Parathyroid adenoma (tissue), 2 donors: ENCODE measurements at regions not wholly inside any gene's neighbourhood (a gene's known extent, or its start where the extent isn't known, plus 50 kb on each side); places are given as distances from the start of the nearest gene placed in this dataset.

Experiments
- H2AFZ ChIP-seq: fragments of 300-600 bp; sonication (generic); one replicate; pipeline ENCODE4 v1.7.0; 2017; ENCODE audit warnings: antibody characterized with exemption, mild to moderate bottlenecking
- H3K27ac ChIP-seq: fragments of 300-600 bp; sonication (generic); one replicate; pipeline ENCODE4 v1.7.0; 2017
- H3K27me3 ChIP-seq: fragments of 300-600 bp; sonication (generic); one replicate; pipeline ENCODE4 v1.7.0; 2017; ENCODE audit warnings: low read length; ENCODE audit not compliant: control insufficient read depth, insufficient read depth
- H3K36me3 ChIP-seq: fragments of 300-600 bp; sonication (generic); one replicate; pipeline ENCODE4 v1.7.0; 2017; ENCODE audit warnings: low read length; ENCODE audit not compliant: control insufficient read depth, insufficient read depth
- H3K4me1 ChIP-seq: fragments of 300-600 bp; sonication (generic); one replicate; pipeline ENCODE4 v1.7.0; 2017; ENCODE audit warnings: control low read depth
- H3K4me2 ChIP-seq: fragments of 300-600 bp; sonication (generic); one replicate; pipeline ENCODE4 v1.7.0; 2017; ENCODE audit warnings: low read length
- H3K4me3 ChIP-seq: fragments of 300-600 bp; sonication (generic); one replicate; pipeline ENCODE4 v1.7.0; 2017; ENCODE audit warnings: low read depth, low read length
- H3K79me2 ChIP-seq: fragments of 300-600 bp; sonication (generic); one replicate; pipeline ENCODE4 v1.7.0; 2017; ENCODE audit warnings: control low read depth
- H3K9ac ChIP-seq: fragments of 300-600 bp; sonication (generic); one replicate; pipeline ENCODE4 v1.7.0; 2017; ENCODE audit warnings: mild to moderate bottlenecking
- H3K9me3 ChIP-seq: fragments of 300-600 bp; sonication (generic); one replicate; pipeline ENCODE4 v1.7.0; 2017; ENCODE audit warnings: low read length; ENCODE audit not compliant: control insufficient read depth
- TF ChIP-seq, protein P1 (sequence below): fragments of 300-600 bp; sonication (generic); IDR thresholded peaks from one replicate; pipeline ENCODE4 v1.7.0; 2017; ENCODE audit warnings: antibody characterized with exemption, mild to moderate bottlenecking
- donor health status: primary hyperparathyroidism.

DNA sequence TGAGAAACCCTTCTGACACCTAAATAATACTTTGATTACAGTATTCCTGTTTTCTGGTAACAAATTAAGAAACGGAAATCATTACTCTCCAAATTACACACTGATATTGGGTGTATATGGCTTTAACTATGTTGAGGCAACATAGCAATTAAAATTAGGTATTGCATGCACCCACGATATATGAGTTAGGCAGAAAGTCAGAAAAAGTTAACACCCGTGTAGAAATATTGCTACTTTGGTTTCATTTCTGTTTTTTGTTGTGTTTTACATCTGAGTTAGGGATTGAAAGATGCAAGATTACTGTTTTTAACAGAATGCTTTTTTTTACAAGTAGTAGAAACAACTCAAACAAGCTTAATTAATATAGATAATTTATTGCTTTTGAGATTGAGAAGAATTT, 327.8 kb downstream of the GBE1 start:
- H3K27me3 ChIP-seq, result no peaks in the 10 kb centered on the region
- H3K27ac ChIP-seq, result no peak overlapping the region
- TF ChIP-seq, protein P1, sequence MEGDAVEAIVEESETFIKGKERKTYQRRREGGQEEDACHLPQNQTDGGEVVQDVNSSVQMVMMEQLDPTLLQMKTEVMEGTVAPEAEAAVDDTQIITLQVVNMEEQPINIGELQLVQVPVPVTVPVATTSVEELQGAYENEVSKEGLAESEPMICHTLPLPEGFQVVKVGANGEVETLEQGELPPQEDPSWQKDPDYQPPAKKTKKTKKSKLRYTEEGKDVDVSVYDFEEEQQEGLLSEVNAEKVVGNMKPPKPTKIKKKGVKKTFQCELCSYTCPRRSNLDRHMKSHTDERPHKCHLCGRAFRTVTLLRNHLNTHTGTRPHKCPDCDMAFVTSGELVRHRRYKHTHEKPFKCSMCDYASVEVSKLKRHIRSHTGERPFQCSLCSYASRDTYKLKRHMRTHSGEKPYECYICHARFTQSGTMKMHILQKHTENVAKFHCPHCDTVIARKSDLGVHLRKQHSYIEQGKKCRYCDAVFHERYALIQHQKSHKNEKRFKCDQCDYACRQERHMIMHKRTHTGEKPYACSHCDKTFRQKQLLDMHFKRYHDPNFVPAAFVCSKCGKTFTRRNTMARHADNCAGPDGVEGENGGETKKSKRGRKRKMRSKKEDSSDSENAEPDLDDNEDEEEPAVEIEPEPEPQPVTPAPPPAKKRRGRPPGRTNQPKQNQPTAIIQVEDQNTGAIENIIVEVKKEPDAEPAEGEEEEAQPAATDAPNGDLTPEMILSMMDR, result no peak
- H3K4me1 ChIP-seq, result no peaks in the 10 kb centered on the region
- H2AFZ ChIP-seq, result no peak overlapping the region
- no peaks in the 10 kb centered on the region for H3K9me3 ChIP-seq
- no peak overlapping the region for H3K4me2 ChIP-seq
- H3K79me2 ChIP-seq, result no peaks in the 10 kb centered on the region
- H3K36me3 ChIP-seq, result no peaks in the 10 kb centered on the region
- no peak overlapping the region for H3K9ac ChIP-seq
- no peak overlapping the region for H3K4me3 ChIP-seq

DNA sequence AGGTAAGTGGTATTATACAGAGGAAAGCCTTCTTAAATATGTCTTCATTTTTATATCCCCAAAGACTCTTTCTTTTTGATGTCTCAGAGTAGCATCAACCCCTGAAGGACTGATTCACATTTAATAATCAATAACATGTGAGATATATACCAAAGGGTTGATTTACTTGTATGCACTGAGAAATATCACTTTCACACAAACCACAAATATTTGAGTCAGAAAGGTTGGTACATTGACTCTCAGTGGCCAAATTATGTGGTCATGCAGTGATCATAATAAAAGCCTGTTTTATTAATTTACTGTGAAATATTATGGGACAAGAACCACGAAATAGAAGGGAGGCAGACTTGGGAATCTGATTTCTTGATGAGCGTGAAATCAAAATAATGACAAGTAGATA, 329.0 kb downstream of the GBE1 start:
- Histone ChIP-seq H3K9me3 (no peaks in the 10 kb centered on the region), H3K36me3 (no peaks in the 10 kb centered on the region), H3K27me3 (no peaks in the 10 kb centered on the region), H3K27ac (no peak overlapping the region), H3K79me2 (no peaks in the 10 kb centered on the region), H3K4me1 (no peaks in the 10 kb centered on the region), H3K9ac (no peak overlapping the region), H3K4me3 (no peak overlapping the region), H2AFZ (no peak overlapping the region), H3K4me2 (no peak overlapping the region)
- TF ChIP-seq, protein P1, result no peak

DNA sequence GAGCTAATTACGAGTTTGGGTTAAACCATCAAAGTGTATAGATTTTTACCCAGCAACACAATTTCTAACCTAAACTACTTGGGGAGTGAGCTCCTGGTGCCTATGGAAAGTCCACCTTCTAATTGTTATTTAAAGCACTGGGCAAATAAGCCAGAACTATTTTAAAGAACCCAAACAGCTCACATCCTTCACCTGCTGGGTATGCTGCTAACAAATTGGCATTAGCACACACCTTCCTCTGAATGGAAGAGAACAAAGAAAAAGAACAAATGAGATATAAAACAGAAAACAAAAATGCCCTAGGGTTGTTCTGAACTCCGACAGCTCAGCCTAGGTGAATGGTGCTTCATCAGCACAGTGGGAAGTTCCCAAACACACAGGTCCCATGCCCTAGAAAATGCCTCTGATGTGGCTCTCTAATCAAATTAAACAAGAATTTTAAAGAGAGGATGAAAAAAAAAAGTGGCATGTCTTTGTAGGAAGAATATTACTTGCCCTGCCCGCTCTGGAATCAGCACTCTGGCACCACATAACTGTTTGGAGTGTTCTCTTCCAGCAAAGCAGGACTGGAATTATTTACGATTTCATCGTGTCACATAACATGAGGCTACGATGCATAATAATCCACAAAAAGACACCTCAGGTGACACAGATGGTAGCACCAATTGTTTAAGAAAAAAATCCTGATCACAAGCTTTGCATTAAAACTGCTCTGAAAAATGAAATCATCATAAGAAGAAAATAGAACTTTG, 334.4 kb downstream of the GBE1 start:
- H3K79me2 ChIP-seq, result no peaks in the 10 kb centered on the region

DNA sequence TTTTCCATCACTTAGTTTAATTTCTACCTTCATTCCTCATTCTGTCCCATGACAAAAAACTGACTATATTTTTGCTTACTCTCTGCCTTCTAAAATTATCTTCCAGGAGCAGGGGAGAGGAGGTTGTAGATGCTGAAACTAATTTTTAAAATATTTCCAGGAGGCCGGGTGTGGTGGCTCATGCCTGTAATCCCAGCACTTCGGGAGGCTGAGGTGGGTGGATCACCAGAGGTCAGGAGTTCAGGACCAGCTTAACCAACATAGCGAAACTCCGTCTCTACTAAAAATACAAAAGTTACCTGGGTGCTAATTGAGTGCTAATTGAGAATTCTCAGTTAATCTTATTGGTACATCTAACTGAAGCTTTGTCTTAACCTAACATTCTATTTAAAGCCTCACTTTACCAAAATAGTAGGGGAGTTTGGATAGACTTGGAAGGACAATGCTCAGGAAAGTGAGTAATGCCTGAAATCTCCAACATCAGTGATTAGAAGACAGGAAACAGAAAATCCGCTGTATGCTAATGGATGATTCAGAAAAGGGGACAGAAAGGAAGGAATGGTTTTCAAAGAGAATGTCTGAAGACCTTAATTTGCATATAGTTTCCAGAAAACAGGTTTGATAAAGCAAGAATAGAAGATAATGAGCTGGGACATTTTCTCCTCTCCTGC, 336.1 kb downstream of the GBE1 start:
- Histone ChIP-seq H3K9ac (no peak overlapping the region), H3K9me3 (no peaks in the 10 kb centered on the region), H3K79me2 (no peaks in the 10 kb centered on the region), H3K4me2 (no peak overlapping the region), H3K27ac (no peak overlapping the region), H3K4me1 (no peaks in the 10 kb centered on the region), H3K4me3 (no peak overlapping the region), H3K27me3 (no peaks in the 10 kb centered on the region), H3K36me3 (no peaks in the 10 kb centered on the region), H2AFZ (no peak overlapping the region)
- TF ChIP-seq, protein P1, result no peak

More for the DNA sequence above, 334.4 kb downstream of the GBE1 start:
- H3K9me3 ChIP-seq, result no peaks in the 10 kb centered on the region
- TF ChIP-seq, protein P1, result no peak
- H3K36me3 ChIP-seq, result no peaks in the 10 kb centered on the region
- H3K27ac ChIP-seq, result no peak overlapping the region
- no peak overlapping the region for H3K9ac ChIP-seq
- no peak overlapping the region for H3K4me2 ChIP-seq
- no peaks in the 10 kb centered on the region for H3K4me1 ChIP-seq
- H3K4me3 ChIP-seq, result no peak overlapping the region
- no peak overlapping the region for H2AFZ ChIP-seq
- H3K27me3 ChIP-seq, result no peaks in the 10 kb centered on the region
